Keratinocyte (primary cell): ENCODE measurements at regions not wholly inside any gene's neighbourhood (a gene's known extent, or its start where the extent isn't known, plus 50 kb on each side); places are given as distances from the start of the nearest gene placed in this dataset.

Experiments
- CTCF ChIP-seq, 3 experiments: IDR thresholded peaks in 1 of 3; conservative IDR thresholded peaks in 1 of 3; optimal IDR thresholded peaks in 1 of 3; 2 replicates in 2 of 3; 3 replicates in 1 of 3; pipeline versions ENCODE3 to v1.5.1; 2011; ENCODE audit warnings: low read length in 3 of 3, mild to moderate bottlenecking in 3 of 3, moderate library complexity in 2 of 3, control low read depth in 1 of 3, inconsistent platforms in 1 of 3; ENCODE audit not compliant: insufficient read depth in 2 of 3; ENCODE audit errors: extremely low read depth in 1 of 3
- EZH2 ChIP-seq: IDR thresholded peaks from one replicate; pipeline ENCODE4 v1.6.1; 2012; ENCODE audit warnings: inconsistent platforms, mild to moderate bottlenecking, low read length, moderate library complexity

DNA sequence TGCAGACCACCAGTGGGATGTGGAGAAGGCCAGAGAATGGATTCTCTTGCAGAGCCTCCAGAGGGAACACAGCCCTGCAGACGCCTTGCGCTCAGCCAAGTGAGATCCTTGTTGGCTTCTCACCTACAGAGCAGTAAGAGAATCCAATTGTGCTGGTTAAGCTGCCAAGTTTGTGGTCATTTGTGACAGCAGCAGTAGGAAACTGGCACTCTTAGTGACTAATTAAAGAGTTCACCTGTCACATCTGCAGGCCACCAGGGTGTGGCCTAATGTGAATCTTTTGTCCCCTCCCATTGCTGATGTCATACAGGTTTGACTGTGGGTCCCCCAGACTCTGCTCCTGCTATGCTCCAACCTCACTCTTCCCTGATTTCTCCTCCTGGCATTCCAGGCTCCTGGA, 235.9 kb downstream of the TFCP2L1 start:
- no peak for TF ChIP-seq CTCF (optimal IDR thresholded peaks at IDR 0.05 in 1 of 3, IDR thresholded peaks at IDR 0.05 in 1 of 3, conservative IDR thresholded peaks at IDR 0.05 in 1 of 3; ENCODE audit: extremely low read depth in 1 of 3, insufficient read depth in 2 of 3, low read length in 3 of 3)
- no peak for TF ChIP-seq EZH2
